B cell (primary cell): ENCODE measurements at regions not wholly inside any gene's neighbourhood (a gene's known extent, or its start where the extent isn't known, plus 50 kb on each side); places are given as distances from the start of the nearest gene placed in this dataset.
"Not testable (repeated sequence)": the region's sequence is repeated elsewhere in the genome, so short reads cannot be mapped to it uniquely, and the experiment has no call there.

Experiments used
- ATAC-seq: fragments of 200-7000 bp; cut with Tn5 transposase; one replicate; pipeline ENCODE4 v1.10.0; 2021; ENCODE audit warnings: low read depth, mild to moderate bottlenecking, moderate number of reproducible peaks, moderate library complexity
- CTCF ChIA-PET: fragments of 350-600 bp; sonication (Branson Sonifier 250); formaldehyde crosslinking; loops from one replicate; lab custom pipeline; 2021; ENCODE audit warnings: antibody characterized with exemption, inconsistent platforms; lab: Charles Lee
- POLR2A ChIA-PET: fragments of 350-600 bp; sonication (Branson Sonifier 250); formaldehyde crosslinking; loops from one replicate; lab custom pipeline; 2021; ENCODE audit warnings: antibody characterized with exemption; lab: Charles Lee
- DNase-seq: peaks from one replicate; pipeline ENCODE4 v3.0.0; 2013
- H2AFZ ChIP-seq: 2 replicates; pipeline ENCODE4 v1.6.1; 2012; ENCODE audit warnings: mild to moderate bottlenecking, low read depth, low read length; ENCODE audit not compliant: insufficient read depth, poor library complexity, severe bottlenecking
- H3K27ac ChIP-seq, 2 donors: 1 replicate in 1 of 2; 2 replicates in 1 of 2; pipeline ENCODE4 v1.5.1; 2012 to 2013; ENCODE audit warnings: low read length in 2 of 2, mild to moderate bottlenecking in 2 of 2, moderate library complexity in 1 of 2
- H3K27me3 ChIP-seq, 4 experiments: fragments of 200-600 bp in 1 of 4; sonication (generic) in 1 of 4; replicated peaks in 1 of 4; 1 replicate in 2 of 4; 2 replicates in 2 of 4; pipeline versions ENCODE4 v1.6.1 to v1.7.0; 2013 to 2016; ENCODE audit warnings: low read length in 3 of 4, mild to moderate bottlenecking in 2 of 4, mixed read lengths in 1 of 4, moderate library complexity in 1 of 4; ENCODE audit not compliant: insufficient read depth in 4 of 4, control insufficient read depth in 3 of 4; ENCODE audit errors: control extremely low read depth in 1 of 4
- H3K36me3 ChIP-seq, 2 experiments: replicated peaks in 1 of 2; 1 replicate in 1 of 2; 2 replicates in 1 of 2; pipeline versions ENCODE4 v1.6.1 to v1.7.1; 2013; ENCODE audit warnings: low read length in 1 of 2; ENCODE audit not compliant: insufficient read depth in 2 of 2, control insufficient read depth in 1 of 2; ENCODE audit errors: control extremely low read depth in 1 of 2, extremely low read depth in 1 of 2
- H3K4me1 ChIP-seq, 2 donors: fragments of 200-600 bp in 1 of 2; sonication (generic) in 1 of 2; 1 replicate in 1 of 2; 2 replicates in 1 of 2; pipeline versions ENCODE4 v1.5.1 to v1.6.1; 2013 to 2017; ENCODE audit warnings: low read length in 2 of 2; ENCODE audit not compliant: control insufficient read depth in 2 of 2, insufficient read depth in 2 of 2
- H3K4me2 ChIP-seq: replicated peaks from 2 replicates; pipeline ENCODE3; 2012; ENCODE audit warnings: mild to moderate bottlenecking, low read depth, low read length; ENCODE audit not compliant: poor library complexity, severe bottlenecking
- H3K4me3 ChIP-seq, 5 experiments: fragments of 200-600 bp in 1 of 5; sonication (generic) in 1 of 5; 1 replicate in 3 of 5; 2 replicates in 2 of 5; pipeline versions ENCODE4 v1.5.1 to v1.7.0; 2011 to 2016; ENCODE audit warnings: low read length in 4 of 5, mild to moderate bottlenecking in 4 of 5, low read depth in 2 of 5, control low read depth in 1 of 5, moderate library complexity in 1 of 5; ENCODE audit not compliant: insufficient read depth in 1 of 5; ENCODE audit errors: control extremely low read depth in 1 of 5, extremely low read depth in 1 of 5
- H3K79me2 ChIP-seq: fragments of 200-600 bp; sonication (generic); one replicate; pipeline ENCODE4 v1.6.0; 2016; ENCODE audit warnings: low read length; ENCODE audit not compliant: control insufficient read depth, insufficient read depth
- H3K9ac ChIP-seq: fragments of 200-600 bp; sonication (generic); 2 replicates; pipeline ENCODE4 v1.6.1; 2017; ENCODE audit warnings: mild to moderate bottlenecking, low read length, moderate library complexity
- H3K9me3 ChIP-seq, 3 donors: one replicate each; pipeline versions ENCODE4 v1.6.1 to v1.7.1; 2013; ENCODE audit warnings: low read length in 2 of 3; ENCODE audit not compliant: control insufficient read depth in 2 of 3, insufficient read depth in 1 of 3; ENCODE audit errors: control extremely low read depth in 1 of 3
- H4K20me1 ChIP-seq: 2 replicates; pipeline ENCODE4 v1.6.0; 2012; ENCODE audit warnings: mild to moderate bottlenecking, low read length; ENCODE audit not compliant: insufficient read depth, control insufficient read depth, poor library complexity, severe bottlenecking
- H3K27ac Mint-ChIP-seq: one replicate; pipeline ENCODE4 v1.8.0; 2021; ENCODE audit warnings: mixed read lengths
- H3K27me3 Mint-ChIP-seq: one replicate; pipeline ENCODE4 v1.8.0; 2021; ENCODE audit warnings: mixed read lengths
- H3K4me1 Mint-ChIP-seq: one replicate; pipeline ENCODE4 v1.8.0; 2021; ENCODE audit warnings: mixed read lengths
- H3K4me3 Mint-ChIP-seq: one replicate; pipeline ENCODE4 v1.8.0; 2021; ENCODE audit warnings: mixed read lengths
- H3K9me3 Mint-ChIP-seq: one replicate; pipeline ENCODE4 v1.8.0; 2022; ENCODE audit warnings: mixed read lengths; ENCODE audit not compliant: insufficient read depth
- CTCF ChIP-seq: fragments of 200-600 bp; IDR thresholded peaks from one replicate; pipeline ENCODE4 v1.8.0; 2022; ENCODE audit warnings: antibody characterized with exemption, mild to moderate bottlenecking
- EZH2 ChIP-seq: IDR thresholded peaks from 2 replicates; pipeline ENCODE4 v1.6.1; 2012; ENCODE audit warnings: borderline replicate concordance, low read depth, mild to moderate bottlenecking, moderate library complexity, low read length; ENCODE audit not compliant: insufficient read depth, poor library complexity, severe bottlenecking
- WGBS: methylation state at CpG from one replicate; pipeline ENCODE4 v1.1.5; 2013; ENCODE audit warnings: missing lambda C conversion rate; ENCODE audit not compliant: insufficient coverage; 5-methylcytosine and 5-hydroxymethylcytosine counted together
- intact Hi-C: fragments of 100-400 bp; cut with micrococcal nuclease; formaldehyde crosslinking; loops from one replicate; pipeline ENCODE4 v1.10.0; 2022

- Mint-ChIP-seq H3K4me3 (no peak overlapping the region), H3K27ac (no peak overlapping the region), H3K4me1 (no peaks in the 10 kb centered on the region), H3K27me3 (no peaks in the 10 kb centered on the region), H3K9me3 (no peaks in the 10 kb centered on the region)
- H4K20me1 ChIP-seq, result no peaks in the 10 kb centered on the region
- POLR2A ChIA-PET, result no interaction called here
- H3K27ac ChIP-seq, result no peak overlapping the region
- H3K4me3 ChIP-seq, result no peak overlapping the region
- no peak overlapping the region for H2AFZ ChIP-seq
- CTCF ChIA-PET, result no interaction called here
- H3K79me2 ChIP-seq, result no peaks in the 10 kb centered on the region
- no peaks in the 10 kb centered on the region for H3K27me3 ChIP-seq
- no CpG with 5 or more reads among the region's 2 CpGs for WGBS
- no peak overlapping the region for H3K9ac ChIP-seq
- no peak overlapping the region for H3K4me2 ChIP-seq
- no peaks in the 10 kb centered on the region for H3K36me3 ChIP-seq
- no peak for ATAC-seq
- no peak for DNase-seq
- TF ChIP-seq CTCF, result no peak
- TF ChIP-seq EZH2, result no peak
- H3K9me3 ChIP-seq, result no peaks in the 10 kb centered on the region
- H3K4me1 ChIP-seq, result no peaks in the 10 kb centered on the region
- intact Hi-C loops, result no loop called here
Measured at GRCh38 chr5:82422001-82422740, 144.0 kb upstream of the RPS23 start.

GRCh38 chr5:82421119-82421518 is 143.0 kb upstream of the RPS23 start:
- Mint-ChIP-seq H3K9me3 (no peaks in the 10 kb centered on the region), H3K27me3 (no peaks in the 10 kb centered on the region), H3K4me3 (no peak overlapping the region), H3K4me1 (no peaks in the 10 kb centered on the region), H3K27ac (no peak overlapping the region)
- Histone ChIP-seq H3K4me2 (no peak overlapping the region), H3K27ac (no peak overlapping the region), H4K20me1 (no peaks in the 10 kb centered on the region), H2AFZ (no peak overlapping the region), H3K9me3 (no peaks in the 10 kb centered on the region), H3K4me3 (no peak overlapping the region), H3K9ac (no peak overlapping the region), H3K27me3 (no peaks in the 10 kb centered on the region), H3K36me3 (no peaks in the 10 kb centered on the region), H3K4me1 (no peaks in the 10 kb centered on the region), H3K79me2 (no peaks in the 10 kb centered on the region)
- ChIA-PET CTCF (no interaction called here), POLR2A (no interaction called here)
- no peak for DNase-seq
- WGBS, result 100% methylated on average over 1 of the region's 3 CpGs
- intact Hi-C loops, result no loop called here
- ATAC-seq, result no peak
- TF ChIP-seq CTCF (no peak), EZH2 (no peak)

GRCh38 chr5:82420524-82420923 is 142.4 kb upstream of the RPS23 start:
- no CpG with 5 or more reads among the region's 4 CpGs for WGBS
- H3K4me3 Mint-ChIP-seq, H3K4me3 ChIP-seq, H3K4me2 ChIP-seq, H3K36me3 ChIP-seq, intact Hi-C loops, H3K9me3 Mint-ChIP-seq, H3K27me3 ChIP-seq, POLR2A ChIA-PET, H2AFZ ChIP-seq, H3K9ac ChIP-seq, H4K20me1 ChIP-seq, H3K79me2 ChIP-seq, H3K27me3 Mint-ChIP-seq, H3K4me1 Mint-ChIP-seq, H3K27ac Mint-ChIP-seq, ATAC-seq, DNase-seq, H3K9me3 ChIP-seq, H3K27ac ChIP-seq, CTCF ChIA-PET, H3K4me1 ChIP-seq: not testable (repeated sequence)
